GM12875 (cell line): ENCODE measurements at regions not wholly inside any gene's neighbourhood (a gene's known extent, or its start where the extent isn't known, plus 50 kb on each side); places are given as distances from the start of the nearest gene placed in this dataset.

Experiments used
- H3K4me3 ChIP-seq: one replicate; pipeline ENCODE4 v1.5.1; 2011; ENCODE audit warnings: low read depth, low read length, control low read depth
- CTCF ChIP-seq: IDR thresholded peaks from 2 replicates; pipeline ENCODE4 v1.5.1; 2011; ENCODE audit warnings: low read depth, mild to moderate bottlenecking, control low read depth, inconsistent platforms, low read length, moderate library complexity, borderline replicate concordance; ENCODE audit not compliant: insufficient read depth

GRCh38 chr5:125639858-125640257, 783.4 kb upstream of the GRAMD2B start:
- H3K4me3 ChIP-seq = no peak overlapping the region
- no peak for TF ChIP-seq CTCF

GRCh38 chr5:125652761-125653160, 770.4 kb upstream of the GRAMD2B start:
- TF ChIP-seq CTCF = no peak
- H3K4me3 ChIP-seq = no peak overlapping the region

- H3K4me3 ChIP-seq = no peak overlapping the region
- no peak for TF ChIP-seq CTCF
These were observed 768.8 kb upstream of the GRAMD2B start for GRCh38 chr5:125654392-125654791.

GRCh38 chr5:125655156-125655555, 768.1 kb upstream of the GRAMD2B start:
- no peak for TF ChIP-seq CTCF
- H3K4me3 ChIP-seq = no peak overlapping the region

- H3K4me3 ChIP-seq = no peak overlapping the region
- TF ChIP-seq CTCF = no peak
These were observed 765.3 kb upstream of the GRAMD2B start for GRCh38 chr5:125657936-125658335.

GRCh38 chr5:125659316-125660023, 763.7 kb upstream of the GRAMD2B start:
- TF ChIP-seq CTCF = no peak
- no peak overlapping the region for H3K4me3 ChIP-seq

- no peak for TF ChIP-seq CTCF
- no peak overlapping the region for H3K4me3 ChIP-seq
These were observed 762.8 kb upstream of the GRAMD2B start for GRCh38 chr5:125660231-125660895.
